Stimulated activated naive CD8-positive, alpha-beta T cell treated with anti-CD3 and anti-CD28 coated beads, Interleukin-15, Interleukin-2, amounts not matched to agents 100 U/mL and 50 U/mL, for 24 hours (primary cell): ENCODE measurements at regions not wholly inside any gene's neighbourhood (a gene's known extent, or its start where the extent isn't known, plus 50 kb on each side); places are given as distances from the start of the nearest gene placed in this dataset.

Source experiments
- ATAC-seq: fragments of 150-1000 bp; cut with Tn5 transposase; one replicate; pipeline ENCODE4 v1.10.0; 2021
- DNase-seq: peaks from one replicate; pipeline ENCODE4 v3.0.0; 2021

- no peak for ATAC-seq
- no peak for DNase-seq
Measured at GRCh38 chr3:70800951-70801350, 488.5 kb upstream of the MDFIC2 start.

- DNase-seq (no peak), ATAC-seq (no peak)
Measured at GRCh38 chr3:70789878-70790277, 477.4 kb upstream of the MDFIC2 start.

GRCh38 chr3:70780790-70781189 lies 468.4 kb upstream of the MDFIC2 start:
- DNase-seq (no peak), ATAC-seq (no peak)

GRCh38 chr3:70779296-70779695 lies 466.9 kb upstream of the MDFIC2 start:
- ATAC-seq (no peak), DNase-seq (no peak)

- DNase-seq, result no peak
Measured at GRCh38 chr3:70776081-70776480, 463.6 kb upstream of the MDFIC2 start.

GRCh38 chr3:70775257-70775656 lies 462.8 kb upstream of the MDFIC2 start:
- ATAC-seq (no peak), DNase-seq (no peak)

More at GRCh38 chr3:70776081-70776480, 463.6 kb upstream of the MDFIC2 start:
- no peak for ATAC-seq

GRCh38 chr3:70774641-70775040 lies 462.2 kb upstream of the MDFIC2 start:
- ATAC-seq (no peak), DNase-seq (no peak)

GRCh38 chr3:70771426-70772147 lies 459.1 kb upstream of the MDFIC2 start:
- peak; percentile 66 for ATAC-seq
- DNase-seq, result no peak

- ATAC-seq, result no peak
- no peak for DNase-seq
Measured at GRCh38 chr3:70770650-70771049, 458.2 kb upstream of the MDFIC2 start.

GRCh38 chr3:70766301-70766700 lies 453.9 kb upstream of the MDFIC2 start:
- ATAC-seq (no peak), DNase-seq (no peak)

- no peak for DNase-seq
- no peak for ATAC-seq
Measured at GRCh38 chr3:70763894-70764293, 451.5 kb upstream of the MDFIC2 start.

- ATAC-seq, result no peak
- no peak for DNase-seq
Measured at GRCh38 chr3:70757658-70758057, 445.2 kb upstream of the MDFIC2 start.

- DNase-seq (no peak), ATAC-seq (no peak)
Measured at GRCh38 chr3:70755526-70755925, 443.1 kb upstream of the MDFIC2 start.

- ATAC-seq (no peak), DNase-seq (no peak)
Measured at GRCh38 chr3:70754314-70754713, 441.9 kb upstream of the MDFIC2 start.

GRCh38 chr3:70753572-70753971 lies 441.1 kb upstream of the MDFIC2 start:
- ATAC-seq, result no peak

GRCh38 chr3:70752051-70752450 lies 439.6 kb upstream of the MDFIC2 start:
- no peak for ATAC-seq
- no peak for DNase-seq

More at GRCh38 chr3:70753572-70753971, 441.1 kb upstream of the MDFIC2 start:
- no peak for DNase-seq

- ATAC-seq (no peak), DNase-seq (no peak)
Measured at GRCh38 chr3:70749122-70749521, 436.7 kb upstream of the MDFIC2 start.

- no peak for DNase-seq
- ATAC-seq, result no peak
Measured at GRCh38 chr3:70748593-70748992, 436.2 kb upstream of the MDFIC2 start.

- ATAC-seq, result no peak
- no peak for DNase-seq
Measured at GRCh38 chr3:70747847-70748246, 435.4 kb upstream of the MDFIC2 start.

GRCh38 chr3:70744536-70744935 lies 432.1 kb upstream of the MDFIC2 start:
- no peak for ATAC-seq

GRCh38 chr3:70743754-70744153 lies 431.3 kb upstream of the MDFIC2 start:
- no peak for ATAC-seq

More at GRCh38 chr3:70744536-70744935, 432.1 kb upstream of the MDFIC2 start:
- DNase-seq, result no peak

GRCh38 chr3:70742081-70742480 lies 429.6 kb upstream of the MDFIC2 start:
- DNase-seq (no peak), ATAC-seq (no peak)

More at GRCh38 chr3:70743754-70744153, 431.3 kb upstream of the MDFIC2 start:
- DNase-seq, result no peak

- ATAC-seq (no peak), DNase-seq (no peak)
Measured at GRCh38 chr3:70740872-70741271, 428.4 kb upstream of the MDFIC2 start.

GRCh38 chr3:70740071-70740470 lies 427.6 kb upstream of the MDFIC2 start:
- ATAC-seq (no peak), DNase-seq (no peak)
